WI38 (cell line): ENCODE measurements at regions not wholly inside any gene's neighbourhood (a gene's known extent, or its start where the extent isn't known, plus 50 kb on each side); places are given as distances from the start of the nearest gene placed in this dataset.
"Not testable (repeated sequence)": the region's sequence is repeated elsewhere in the genome, so short reads cannot be mapped to it uniquely, and the experiment has no call there.

Experiments
- H3K4me3 ChIP-seq: 2 replicates; pipeline ENCODE4 v1.5.1; 2011; ENCODE audit warnings: low read depth, mild to moderate bottlenecking, control low read depth, low read length
- CTCF ChIP-seq: IDR thresholded peaks from 2 replicates; pipeline ENCODE4 v1.5.1; 2012; ENCODE audit warnings: low read depth, mild to moderate bottlenecking, control low read depth, low read length

GRCh38 chr7:115603416-115603815 is 427.1 kb downstream of the TFEC start:
- TF ChIP-seq CTCF = no peak
- H3K4me3 ChIP-seq = no peak overlapping the region

- no peak overlapping the region for H3K4me3 ChIP-seq
- TF ChIP-seq CTCF = no peak
Observed at GRCh38 chr7:115600207-115600606, 430.4 kb downstream of the TFEC start.

- not testable (repeated sequence) for H3K4me3 ChIP-seq
Observed at GRCh38 chr7:115599184-115599583, 431.4 kb downstream of the TFEC start.

GRCh38 chr7:115597220-115597619 is 433.3 kb downstream of the TFEC start:
- H3K4me3 ChIP-seq = not testable (repeated sequence)

- no peak for TF ChIP-seq CTCF
- no peak overlapping the region for H3K4me3 ChIP-seq
Observed at GRCh38 chr7:115593111-115593510, 437.5 kb downstream of the TFEC start.

GRCh38 chr7:115585015-115585718 is 445.4 kb downstream of the TFEC start:
- TF ChIP-seq CTCF = no peak

GRCh38 chr7:115582956-115583355 is 447.6 kb downstream of the TFEC start:
- TF ChIP-seq CTCF = no peak
- no peak overlapping the region for H3K4me3 ChIP-seq

More at GRCh38 chr7:115585015-115585718, 445.4 kb downstream of the TFEC start:
- no peak overlapping the region for H3K4me3 ChIP-seq

- H3K4me3 ChIP-seq = no peak overlapping the region
- TF ChIP-seq CTCF = no peak
Observed at GRCh38 chr7:115578576-115578975, 452.0 kb downstream of the TFEC start.
